ENCODE measurements at regions not wholly inside any gene's neighbourhood (a gene's known extent, or its start where the extent isn't known, plus 50 kb on each side); places are given as distances from the start of the nearest gene placed in this dataset.
"Not testable (repeated sequence)": the region's sequence is repeated elsewhere in the genome, so short reads cannot be mapped to it uniquely, and the experiment has no call there.

- TF ChIP-seq CTCF (IDR thresholded peaks at IDR 0.05) = no peak
- TF ChIP-seq ZFX (IDR thresholded peaks at IDR 0.05; ENCODE audit: borderline replicate concordance) = no peak
- no peak overlapping the region for H3K27ac ChIP-seq
Measured at GRCh38 chr12:62194031-62194430, 66.2 kb upstream of the USP15 start.

- H3K27ac ChIP-seq = no peak overlapping the region
- TF ChIP-seq ZFX (IDR thresholded peaks at IDR 0.05; ENCODE audit: borderline replicate concordance) = no peak
- no peak for TF ChIP-seq CTCF (IDR thresholded peaks at IDR 0.05)
Measured at GRCh38 chr12:62194616-62195015, 65.6 kb upstream of the USP15 start.

GRCh38 chr12:62196146-62196545 is 64.1 kb upstream of the USP15 start:
- H3K27ac ChIP-seq = no peak overlapping the region
- TF ChIP-seq ZFX (IDR thresholded peaks at IDR 0.05; ENCODE audit: borderline replicate concordance) (no peak), CTCF (IDR thresholded peaks at IDR 0.05) (no peak)

- not testable (repeated sequence) for H3K27ac ChIP-seq
Measured at GRCh38 chr12:62202861-62203260, 57.3 kb upstream of the USP15 start.

GRCh38 chr12:62205346-62205745 is 54.9 kb upstream of the USP15 start:
- no peak for TF ChIP-seq CTCF (IDR thresholded peaks at IDR 0.05)
- no peak for TF ChIP-seq ZFX (IDR thresholded peaks at IDR 0.05; ENCODE audit: borderline replicate concordance)
- no peak overlapping the region for H3K27ac ChIP-seq

GRCh38 chr12:62207248-62207647 is 53.0 kb upstream of the USP15 start:
- TF ChIP-seq CTCF (IDR thresholded peaks at IDR 0.05) (no peak), ZFX (IDR thresholded peaks at IDR 0.05; ENCODE audit: borderline replicate concordance) (no peak)
- H3K27ac ChIP-seq = no peak overlapping the region

Measured in 22Rv1 (cell line).